Ascending aorta (tissue), 2 donors: ENCODE measurements at regions not wholly inside any gene's neighbourhood (a gene's known extent, or its start where the extent isn't known, plus 50 kb on each side); places are given as distances from the start of the nearest gene placed in this dataset.
"Not testable (repeated sequence)": the region's sequence is repeated elsewhere in the genome, so short reads cannot be mapped to it uniquely, and the experiment has no call there.

ENCODE experiments used
- DNase-seq, 2 donors: peaks; one replicate each; pipeline ENCODE4 v3.0.0-alpha.2; 2019; ENCODE audit warnings: low spot score in 2 of 2
- H3K27ac ChIP-seq, 2 donors: fragments of 200-600 bp; sonication (generic); one replicate each; pipeline ENCODE4 v1.5.1; 2016 to 2017; ENCODE audit warnings: mild to moderate bottlenecking in 1 of 2
- H3K27me3 ChIP-seq: fragments of 200-600 bp; sonication (generic); one replicate; pipeline ENCODE4 v1.5.1; 2017
- H3K36me3 ChIP-seq, 2 donors: fragments of 200-600 bp; sonication (generic); one replicate each; pipeline ENCODE4 v1.5.1; 2016
- H3K4me1 ChIP-seq, 2 donors: fragments of 200-600 bp; sonication (generic); one replicate each; pipeline ENCODE4 v1.5.1; 2016 to 2017; ENCODE audit warnings: mild to moderate bottlenecking in 1 of 2
- H3K4me3 ChIP-seq, 2 donors: fragments of 200-600 bp; sonication (generic); one replicate each; pipeline ENCODE4 v1.5.1; 2016 to 2017; ENCODE audit warnings: mild to moderate bottlenecking in 1 of 2
- H3K9me3 ChIP-seq, 2 donors: fragments of 200-600 bp; sonication (generic); one replicate each; pipeline ENCODE4 v1.5.1; 2016
- intact Hi-C: fragments of 100-400 bp; cut with DNase I; formaldehyde crosslinking; loops from one replicate; pipeline ENCODE4 v1.15.1; 2023
- TF ChIP-seq, protein P1 (sequence below), 3 experiments: fragments of 200-600 bp in 2 of 3; fragments of 450-650 bp in 1 of 3; sonication (generic) in 2 of 3; IDR thresholded peaks; one replicate each; pipeline ENCODE4 v1.5.1; 2016 to 2019; ENCODE audit warnings: antibody characterized with exemption in 3 of 3, mild to moderate bottlenecking in 1 of 3, moderate library complexity in 1 of 3

DNA sequence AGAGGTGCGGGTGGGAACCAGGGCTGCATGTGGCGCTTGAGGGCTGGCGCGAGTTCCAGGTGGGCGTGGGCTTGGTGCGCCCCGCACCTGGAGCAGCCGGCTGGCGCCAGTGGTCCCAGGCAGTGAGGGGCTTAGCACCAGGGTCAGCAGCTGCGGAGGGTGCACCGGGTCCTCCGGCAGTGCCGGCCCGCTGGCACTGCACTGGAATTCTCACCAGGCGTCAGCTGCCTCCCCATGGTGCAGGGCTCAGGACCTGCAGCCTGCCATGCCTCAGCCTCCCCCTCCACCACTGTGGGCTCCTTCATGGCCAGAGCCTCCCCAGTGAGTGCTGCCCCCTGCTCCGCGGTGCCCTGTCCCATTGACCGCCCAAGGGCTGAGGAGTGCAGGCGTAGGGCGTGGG is 174.0 kb downstream of the ADAM29 start:
- TF ChIP-seq, protein P1, sequence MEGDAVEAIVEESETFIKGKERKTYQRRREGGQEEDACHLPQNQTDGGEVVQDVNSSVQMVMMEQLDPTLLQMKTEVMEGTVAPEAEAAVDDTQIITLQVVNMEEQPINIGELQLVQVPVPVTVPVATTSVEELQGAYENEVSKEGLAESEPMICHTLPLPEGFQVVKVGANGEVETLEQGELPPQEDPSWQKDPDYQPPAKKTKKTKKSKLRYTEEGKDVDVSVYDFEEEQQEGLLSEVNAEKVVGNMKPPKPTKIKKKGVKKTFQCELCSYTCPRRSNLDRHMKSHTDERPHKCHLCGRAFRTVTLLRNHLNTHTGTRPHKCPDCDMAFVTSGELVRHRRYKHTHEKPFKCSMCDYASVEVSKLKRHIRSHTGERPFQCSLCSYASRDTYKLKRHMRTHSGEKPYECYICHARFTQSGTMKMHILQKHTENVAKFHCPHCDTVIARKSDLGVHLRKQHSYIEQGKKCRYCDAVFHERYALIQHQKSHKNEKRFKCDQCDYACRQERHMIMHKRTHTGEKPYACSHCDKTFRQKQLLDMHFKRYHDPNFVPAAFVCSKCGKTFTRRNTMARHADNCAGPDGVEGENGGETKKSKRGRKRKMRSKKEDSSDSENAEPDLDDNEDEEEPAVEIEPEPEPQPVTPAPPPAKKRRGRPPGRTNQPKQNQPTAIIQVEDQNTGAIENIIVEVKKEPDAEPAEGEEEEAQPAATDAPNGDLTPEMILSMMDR (IDR thresholded peaks at IDR 0.05): no peak
- no peak for DNase-seq
- Histone ChIP-seq H3K4me1 (no peaks in the 10 kb centered on the region), H3K27ac (no peak overlapping the region), H3K27me3 (no peaks in the 10 kb centered on the region), H3K4me3 (no peak overlapping the region), H3K9me3 (no peaks in the 10 kb centered on the region), H3K36me3 (no peaks in the 10 kb centered on the region)
- intact Hi-C loops: no loop called here

GRCh38 chr4:175093055-175093454 is 174.9 kb downstream of the ADAM29 start:
- intact Hi-C loops, H3K9me3 ChIP-seq, DNase-seq, H3K27ac ChIP-seq, H3K36me3 ChIP-seq, H3K4me3 ChIP-seq, H3K4me1 ChIP-seq, H3K27me3 ChIP-seq: not testable (repeated sequence)

- intact Hi-C loops: no loop called here
- TF ChIP-seq, protein P1 (IDR thresholded peaks at IDR 0.05): no peak
These were observed 185.2 kb downstream of the ADAM29 start for GRCh38 chr4:175103403-175103802.

GRCh38 chr4:175106301-175106700 is 188.1 kb downstream of the ADAM29 start:
- DNase-seq: no peak
- no peaks in the 10 kb centered on the region for H3K4me1 ChIP-seq
- no peak overlapping the region for H3K4me3 ChIP-seq
- intact Hi-C loops: no loop called here
- no peaks in the 10 kb centered on the region for H3K36me3 ChIP-seq
- no peaks in the 10 kb centered on the region for H3K27me3 ChIP-seq
- no peak overlapping the region for H3K27ac ChIP-seq
- peaks cover 5 to 13% of the 10 kb centered on the region in 2 donors for H3K9me3 ChIP-seq
- TF ChIP-seq, protein P1 (IDR thresholded peaks at IDR 0.05): no peak

More at GRCh38 chr4:175103403-175103802, 185.2 kb downstream of the ADAM29 start:
- H3K27ac ChIP-seq: no peak overlapping the region
- no peaks in the 10 kb centered on the region for H3K27me3 ChIP-seq
- no peak for DNase-seq
- no peaks in the 10 kb centered on the region for H3K4me1 ChIP-seq
- H3K36me3 ChIP-seq: no peaks in the 10 kb centered on the region
- no peak overlapping the region for H3K4me3 ChIP-seq
- H3K9me3 ChIP-seq: no peaks in the 10 kb centered on the region

- Histone ChIP-seq H3K4me3 (no peak overlapping the region), H3K4me1 (no peaks in the 10 kb centered on the region), H3K9me3 (peaks cover 5 to 13% of the 10 kb centered on the region in 2 donors), H3K27ac (no peak overlapping the region), H3K27me3 (no peaks in the 10 kb centered on the region), H3K36me3 (no peaks in the 10 kb centered on the region)
- no peak for DNase-seq
- intact Hi-C loops: no loop called here
- TF ChIP-seq, protein P1 (IDR thresholded peaks at IDR 0.05): no peak
These were observed 191.8 kb downstream of the ADAM29 start for GRCh38 chr4:175109933-175110332.

DNA sequence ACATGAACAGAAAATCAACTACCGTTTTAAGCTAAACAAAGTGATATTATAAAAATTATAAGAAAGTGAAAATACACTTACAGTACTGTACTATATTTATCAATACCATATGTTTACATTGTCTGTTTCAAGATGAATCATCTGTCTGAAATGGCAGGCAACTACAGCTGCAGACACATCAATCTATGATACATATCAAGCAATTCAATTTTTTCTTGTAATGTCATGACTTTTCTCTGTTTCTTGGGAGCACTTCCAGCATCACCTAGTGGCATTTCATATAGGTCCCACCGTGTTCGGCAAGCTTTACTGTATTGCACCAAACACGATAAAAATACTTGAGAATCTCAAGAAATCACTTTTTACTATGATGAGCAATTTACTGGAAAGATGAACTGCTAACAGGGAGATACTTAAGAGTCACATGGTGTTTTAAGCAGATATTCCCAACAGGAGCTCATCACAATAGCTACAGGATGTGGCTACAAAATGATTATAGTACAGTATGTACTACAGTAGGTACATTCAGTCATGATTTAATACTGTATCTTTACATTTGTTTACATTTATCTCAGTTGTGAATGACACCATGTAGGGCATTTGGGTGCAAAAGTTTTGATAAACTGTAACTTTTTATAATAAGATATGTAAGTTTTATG is 207.4 kb downstream of the ADAM29 start:
- H3K4me3 ChIP-seq: no peak overlapping the region
- TF ChIP-seq, protein P1 (IDR thresholded peaks at IDR 0.05): no peak
- H3K36me3 ChIP-seq: no peaks in the 10 kb centered on the region
- no peaks in the 10 kb centered on the region for H3K4me1 ChIP-seq
- peaks cover 0 to 17% of the 10 kb centered on the region in 2 donors for H3K9me3 ChIP-seq
- no peaks in the 10 kb centered on the region for H3K27me3 ChIP-seq
- no peak overlapping the region for H3K27ac ChIP-seq
- intact Hi-C loops: no loop called here
- no peak for DNase-seq
